ENCODE measurements at regions not wholly inside any gene's neighbourhood (a gene's known extent, or its start where the extent isn't known, plus 50 kb on each side); places are given as distances from the start of the nearest gene placed in this dataset.
"Not testable (repeated sequence)": the region's sequence is repeated elsewhere in the genome, so short reads cannot be mapped to it uniquely, and the experiment has no call there.

DNA sequence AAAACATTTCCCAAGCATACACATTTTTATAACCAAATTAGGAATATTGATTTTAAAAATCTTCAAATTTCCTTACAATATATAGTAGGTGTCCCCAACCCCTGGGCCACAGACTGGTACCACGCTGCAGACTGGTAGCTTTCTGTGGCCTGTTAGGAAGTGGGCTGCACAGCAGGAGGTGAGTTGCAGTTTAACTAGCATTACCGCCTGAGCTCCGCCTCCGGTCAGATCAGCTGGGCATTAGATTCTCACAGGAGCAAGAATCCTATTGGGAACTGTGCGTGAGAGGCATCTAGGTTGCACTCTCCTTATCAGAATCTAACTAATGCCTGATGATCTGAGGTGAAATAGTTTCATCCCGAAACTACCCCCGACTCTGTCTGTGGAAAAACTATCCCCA is 62.1 kb downstream of the ZWINT start:
- DNase-seq = peak; percentile 10

DNA sequence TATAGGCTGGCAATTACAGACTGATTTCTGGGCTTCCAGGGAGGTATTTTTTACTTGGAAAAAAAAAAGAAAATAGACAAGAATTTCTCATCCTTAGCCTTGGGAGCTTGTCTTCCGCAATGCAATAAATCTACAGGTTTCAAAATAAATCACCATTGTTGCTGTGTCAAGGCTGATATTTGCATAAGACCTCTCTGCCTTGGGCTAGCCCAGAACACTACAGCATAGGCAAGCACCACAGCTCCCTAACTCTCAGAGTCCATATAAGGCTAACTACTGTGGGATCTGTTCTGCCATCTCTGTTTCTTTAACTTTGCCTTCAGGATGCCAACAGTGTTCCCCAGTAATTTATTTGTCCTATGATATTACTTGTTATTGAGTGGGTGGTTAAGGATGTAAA is 64.4 kb downstream of the ZWINT start:
- no peak for DNase-seq

DNA sequence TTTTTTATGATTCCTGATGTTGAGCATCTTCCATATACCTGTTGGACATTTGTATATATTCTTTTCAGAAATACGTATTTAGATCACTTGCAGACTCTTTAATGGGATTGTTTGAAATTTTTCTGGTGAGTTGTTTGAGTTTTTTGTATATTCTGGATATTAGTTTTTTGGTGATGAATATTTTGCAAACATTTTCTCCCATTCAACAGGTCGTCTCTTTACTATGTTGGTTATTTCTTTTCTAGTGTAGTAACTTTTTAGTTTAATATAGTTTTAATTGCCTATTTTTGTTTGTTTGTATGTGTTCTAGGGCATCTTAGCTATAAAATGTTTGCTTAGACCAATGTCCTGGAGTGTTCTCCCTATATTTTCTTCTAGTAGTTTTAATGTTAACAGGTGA is 72.7 kb downstream of the ZWINT start:
- DNase-seq = no peak

DNA sequence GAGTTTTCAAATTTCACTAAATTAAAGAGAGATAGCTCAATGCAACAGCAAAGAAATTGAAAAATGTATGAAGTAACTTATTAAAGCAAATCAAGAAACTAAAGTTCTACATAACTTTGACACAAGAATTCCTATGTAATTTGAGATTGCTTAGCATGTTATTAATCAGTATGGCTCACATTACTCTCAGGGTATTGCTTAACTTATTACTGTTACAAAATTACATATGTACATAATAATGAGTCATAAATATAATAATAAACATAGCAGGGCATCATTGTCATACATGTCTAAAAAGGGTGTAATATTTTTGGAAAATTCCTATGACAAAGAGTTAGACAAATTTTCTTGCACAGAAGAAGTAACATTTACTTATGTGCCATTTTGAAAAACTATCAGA is 75.0 kb downstream of the ZWINT start:
- no peak for DNase-seq

DNA sequence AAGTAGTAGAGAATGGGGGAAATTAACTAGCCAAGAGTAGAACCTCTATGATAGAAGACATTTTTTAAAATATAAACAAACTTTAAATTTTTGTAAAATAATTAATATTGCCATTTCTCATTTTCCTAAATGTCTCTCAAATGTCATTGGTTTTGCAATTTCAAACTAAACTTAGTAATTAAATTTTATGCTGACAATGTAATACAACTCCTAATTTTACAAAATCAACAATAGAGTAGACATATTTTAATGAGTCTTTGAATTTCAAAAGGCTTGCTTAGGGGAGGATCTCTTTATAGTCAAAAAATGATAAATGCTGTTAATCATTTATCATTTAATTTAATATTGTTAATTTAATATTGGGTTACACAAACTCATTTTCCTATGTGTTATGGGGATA is 81.8 kb downstream of the ZWINT start:
- no peak for DNase-seq

DNA sequence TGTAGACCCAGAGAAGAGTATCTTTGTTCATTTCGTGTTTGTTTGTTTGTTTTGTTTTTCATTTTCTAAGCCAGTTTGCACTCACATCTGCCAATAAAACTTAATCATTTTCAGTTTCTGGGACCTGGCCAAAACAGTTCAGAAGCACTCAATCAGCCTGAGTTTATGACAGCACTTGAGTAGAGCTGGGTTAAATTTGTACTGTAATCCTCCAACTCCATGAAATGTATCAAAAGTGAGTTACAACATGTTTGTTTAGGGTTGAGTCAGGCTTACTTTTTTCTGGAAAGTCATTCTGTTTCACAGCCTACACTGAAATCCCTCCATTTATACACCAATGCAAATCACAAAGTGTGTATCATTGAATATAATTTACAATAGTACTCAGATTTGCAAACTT is 91.9 kb downstream of the ZWINT start:
- DNase-seq = no peak

DNA sequence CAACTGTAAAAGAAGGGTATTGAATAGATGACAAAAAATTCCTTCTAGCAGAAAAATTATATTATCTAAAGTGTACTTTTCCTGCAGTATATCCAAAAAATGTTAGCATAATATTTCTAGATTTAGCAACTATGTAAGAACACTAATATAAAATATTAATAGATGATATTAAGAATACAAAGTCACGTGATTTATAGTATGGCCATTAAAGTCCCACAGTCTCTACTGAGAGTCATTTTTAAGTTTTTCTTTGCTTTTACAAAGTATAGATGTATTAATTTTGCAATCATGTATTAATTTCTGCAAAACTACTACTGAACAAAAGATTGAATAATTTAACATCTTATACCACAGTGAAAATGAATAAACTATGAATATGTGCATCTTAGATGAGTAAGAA is 94.9 kb downstream of the ZWINT start:
- DNase-seq = no peak

DNA sequence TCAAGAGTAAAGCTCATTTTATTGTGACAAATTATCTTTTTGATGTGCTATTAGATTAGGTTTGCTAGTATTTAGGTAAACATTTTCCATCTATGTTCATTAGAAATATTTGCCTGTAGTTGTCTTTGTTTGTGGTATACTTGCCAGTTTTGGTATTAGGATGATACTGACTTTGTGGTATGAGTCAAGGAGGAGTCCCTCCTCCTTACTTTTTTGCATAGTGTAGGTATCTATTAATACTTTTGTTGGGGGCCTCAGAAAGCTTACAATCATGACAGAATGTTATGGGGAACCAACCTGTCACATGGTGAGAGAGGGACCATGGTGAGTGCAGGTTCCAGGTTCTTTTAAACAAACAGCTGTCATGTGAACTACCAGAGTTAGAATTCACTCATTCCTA is 102.1 kb downstream of the ZWINT start:
- no peak for DNase-seq

DNA sequence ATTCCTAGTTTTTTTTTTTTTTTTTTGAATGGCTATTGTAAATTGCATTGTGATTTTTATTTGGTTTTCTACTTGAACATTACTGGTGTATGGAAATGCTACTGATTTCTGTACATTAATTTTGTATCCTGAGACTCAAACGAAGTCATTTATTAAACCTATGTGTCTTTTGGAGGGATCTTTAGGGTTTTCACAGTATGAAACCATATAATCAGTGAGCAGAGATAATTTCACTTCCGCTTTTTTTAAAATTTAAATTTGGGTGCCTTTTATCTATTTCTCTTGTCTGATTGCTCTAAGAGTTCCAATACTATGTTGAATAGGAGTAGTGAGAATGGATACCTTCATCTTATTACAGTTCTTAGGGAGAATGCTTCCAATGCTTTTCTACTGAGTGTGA is 102.7 kb downstream of the ZWINT start:
- DNase-seq = no peak

DNA sequence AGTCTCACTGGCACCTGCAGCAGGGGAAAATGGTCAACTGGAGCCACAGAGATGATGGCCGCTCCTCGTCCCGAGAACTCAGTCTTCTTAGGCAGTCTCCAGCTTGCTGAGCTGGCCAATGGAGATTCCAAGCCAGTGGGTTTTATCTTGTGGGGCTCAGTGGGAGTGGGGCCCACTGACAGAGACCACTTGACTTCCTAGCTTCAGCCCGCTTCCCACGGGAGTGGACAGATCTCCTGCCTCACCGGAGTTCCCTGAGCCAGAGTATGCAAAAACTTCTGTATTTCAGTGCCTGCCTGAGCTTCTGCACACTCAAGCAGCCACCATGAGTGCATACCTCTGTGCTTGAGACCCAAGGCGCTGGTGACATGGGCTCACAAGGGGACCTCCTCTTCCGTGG is 105.8 kb downstream of the ZWINT start:
- DNase-seq = no peak

DNA sequence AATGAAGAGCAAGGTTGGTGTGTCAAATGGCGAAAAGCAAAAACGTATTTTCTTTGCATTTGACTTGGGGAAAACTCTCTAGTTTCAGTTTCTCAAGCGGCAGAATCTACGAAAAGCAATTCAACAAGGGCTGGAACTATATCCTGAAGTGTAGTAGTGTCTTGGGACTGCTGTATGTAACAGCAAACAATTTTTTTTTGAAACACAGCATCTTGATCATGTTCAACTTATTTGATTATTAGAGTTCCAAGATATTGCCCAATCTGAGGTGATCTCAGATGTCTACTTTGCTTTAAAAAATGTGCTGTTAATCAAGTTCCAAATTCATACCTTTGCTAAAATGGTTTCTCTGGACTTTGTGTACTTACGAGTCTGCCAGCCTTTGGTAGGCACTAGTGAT is 120.6 kb downstream of the ZWINT start:
- DNase-seq = no peak

DNA sequence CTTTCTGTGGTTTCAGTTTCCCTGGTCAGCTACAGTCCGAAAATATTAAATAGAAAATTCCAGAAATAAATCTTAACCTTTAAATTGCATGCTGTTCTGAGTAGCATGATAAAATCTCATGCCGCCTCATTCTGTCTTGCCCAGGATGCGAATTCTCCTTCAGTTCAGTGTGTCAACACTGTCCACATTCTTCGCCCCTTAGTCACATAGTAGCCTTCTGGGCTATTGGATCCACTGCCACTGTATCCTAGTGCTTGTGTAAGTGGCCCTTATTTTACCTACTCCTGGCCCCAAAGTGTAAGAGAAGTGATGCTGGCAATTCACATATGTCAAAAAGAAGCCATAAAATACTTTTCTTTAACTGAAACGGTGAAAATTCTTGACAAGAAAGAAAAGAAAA is 129.6 kb downstream of the ZWINT start:
- no peak for DNase-seq

DNA sequence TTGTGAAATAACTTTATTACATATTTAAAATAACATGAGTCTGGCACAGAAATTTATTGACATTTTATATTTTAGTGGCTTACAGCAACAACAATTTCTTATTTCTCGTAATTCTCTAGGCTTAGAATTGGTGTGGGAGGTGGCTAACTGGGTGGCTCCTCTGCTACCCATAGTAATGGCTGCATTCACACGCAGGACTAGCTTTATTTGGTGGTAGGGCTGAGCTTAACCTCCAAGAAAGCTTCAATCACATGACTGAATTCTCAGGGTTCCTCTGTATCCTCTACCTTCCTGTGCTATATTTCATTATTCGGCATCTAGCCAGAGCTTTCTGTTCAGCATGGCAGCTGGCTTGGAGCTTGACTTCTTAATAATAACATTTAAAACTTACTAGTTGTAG is 138.8 kb downstream of the ZWINT start:
- DNase-seq = no peak

DNA sequence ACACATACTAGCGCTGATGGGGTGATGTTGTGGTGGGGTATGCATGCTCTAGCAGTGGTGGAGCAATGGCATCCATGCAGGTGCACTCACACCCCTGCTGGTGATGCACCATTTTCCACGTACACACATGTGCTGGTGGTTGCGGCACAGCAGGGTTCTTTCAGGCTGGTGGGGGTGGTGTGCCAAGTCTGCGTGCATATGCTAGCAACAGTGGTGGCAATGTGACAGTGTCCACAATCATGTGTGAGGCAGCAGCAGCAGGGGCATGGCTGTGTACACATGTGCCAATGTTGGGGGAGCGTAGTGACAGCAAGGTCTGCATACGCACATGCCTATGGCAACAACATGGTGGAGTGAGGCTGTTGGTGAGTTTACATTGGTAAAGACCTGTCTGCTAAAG is 148.1 kb downstream of the ZWINT start:
- no peak for DNase-seq

DNA sequence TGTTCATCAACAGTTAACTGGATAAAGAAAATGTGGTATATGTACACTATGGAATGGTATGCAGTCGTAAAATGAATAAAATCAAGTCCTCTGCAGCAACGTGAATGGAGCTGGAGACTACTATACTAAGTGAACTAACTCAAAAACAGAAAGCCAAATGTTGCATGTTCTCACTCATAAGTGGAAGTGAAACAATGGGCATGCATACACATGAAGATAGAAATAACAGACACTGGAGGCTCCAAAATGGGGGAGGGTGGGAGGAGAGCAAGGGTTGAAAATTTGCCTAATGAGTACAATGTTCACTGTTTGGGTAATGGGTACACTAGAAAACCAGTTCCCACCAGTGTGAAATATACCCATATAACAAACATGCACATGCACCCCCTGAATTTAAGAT is 179.5 kb downstream of the ZWINT start:
- DNase-seq = no peak

DNA sequence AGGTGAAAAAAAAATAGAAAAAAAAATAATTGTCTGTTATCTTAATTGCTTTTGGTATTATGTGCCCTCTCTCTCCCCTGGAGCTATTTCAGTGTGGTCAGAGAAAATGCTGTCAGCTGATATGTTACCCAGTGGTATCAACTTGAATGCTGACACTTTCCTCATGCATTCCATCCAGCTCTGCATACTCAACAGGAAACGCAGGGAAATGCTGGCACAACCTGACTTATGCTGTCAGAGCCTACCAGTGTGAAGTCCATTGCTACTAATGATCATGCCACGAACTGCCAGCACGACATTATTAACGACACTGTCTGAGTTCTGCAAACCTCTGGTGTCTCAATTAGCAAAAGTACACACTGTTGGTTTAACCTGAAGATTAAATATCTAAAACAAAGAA is 182.8 kb downstream of the ZWINT start:
- DNase-seq = no peak

DNA sequence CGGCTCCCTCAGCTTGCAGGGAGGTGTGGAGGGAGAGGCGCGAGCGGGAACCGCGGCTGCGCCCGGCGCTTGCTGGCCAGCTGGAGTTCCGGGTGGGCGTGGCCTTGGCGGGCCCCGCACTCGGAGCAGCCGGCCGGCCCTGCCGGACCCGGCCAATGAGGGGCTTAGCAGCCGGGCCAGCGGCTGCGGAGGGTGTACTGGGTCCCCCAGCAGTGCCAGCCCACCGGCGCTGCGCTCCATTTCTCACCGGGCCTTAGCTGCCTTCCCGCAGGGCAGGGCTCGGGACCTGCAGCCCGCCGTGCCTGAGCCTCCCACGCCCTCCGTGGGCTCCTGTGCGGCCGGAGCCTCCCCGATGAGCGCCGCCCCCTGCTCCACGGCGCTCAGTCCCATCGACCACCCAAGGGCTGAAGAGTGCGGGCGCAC is 206.0 kb downstream of the ZWINT start:
- not testable (repeated sequence) for DNase-seq

DNA sequence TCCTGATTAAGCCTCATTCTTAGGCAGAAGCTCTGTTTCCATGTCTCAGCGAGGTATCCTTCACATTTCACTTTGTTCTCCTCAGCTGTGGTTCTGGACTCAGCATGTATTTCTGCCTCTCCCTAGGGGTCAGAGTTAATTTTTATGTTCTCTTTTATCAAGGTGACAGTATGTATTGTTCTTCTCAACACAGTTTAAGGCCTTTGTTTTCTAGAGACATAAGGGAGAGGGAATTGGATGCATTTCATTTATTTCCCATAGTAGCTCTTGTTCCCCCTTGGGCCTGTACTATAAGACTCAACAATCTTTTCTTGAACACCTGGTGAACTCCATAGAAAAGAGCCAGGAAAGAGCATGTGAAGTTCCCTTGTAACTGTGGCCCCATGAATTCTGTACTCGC is 214.3 kb downstream of the ZWINT start:
- no peak for DNase-seq

DNA sequence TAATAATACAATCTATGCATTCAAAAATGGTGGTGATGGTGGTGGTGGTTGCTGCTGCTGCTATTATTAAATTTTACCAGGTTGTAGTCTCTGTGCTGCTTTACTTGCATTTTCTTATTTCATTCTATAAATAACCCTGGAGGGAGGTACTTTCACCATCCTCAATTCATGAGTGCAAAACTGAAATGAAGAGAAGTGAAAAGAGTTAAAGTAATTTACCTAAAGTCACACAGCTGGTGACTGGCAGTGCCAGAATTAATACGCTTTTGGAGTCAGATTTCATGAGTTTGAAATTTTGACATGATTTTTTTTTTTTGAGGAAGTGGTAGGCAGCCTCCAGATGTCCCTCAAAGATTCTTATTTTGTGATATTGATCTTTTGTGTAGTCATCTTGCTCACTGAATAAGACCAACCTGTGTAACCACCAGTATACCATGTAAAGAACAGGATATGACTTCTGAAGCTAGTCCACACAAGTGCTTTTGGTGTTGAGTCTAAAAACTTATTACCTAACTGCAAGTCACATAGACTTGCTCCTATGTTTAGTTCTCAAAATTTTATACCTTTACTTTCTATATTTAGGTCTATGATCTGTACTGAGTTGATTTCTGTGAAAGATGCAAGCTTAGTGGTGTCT is 218.8 kb downstream of the ZWINT start:
- DNase-seq = no peak

DNA sequence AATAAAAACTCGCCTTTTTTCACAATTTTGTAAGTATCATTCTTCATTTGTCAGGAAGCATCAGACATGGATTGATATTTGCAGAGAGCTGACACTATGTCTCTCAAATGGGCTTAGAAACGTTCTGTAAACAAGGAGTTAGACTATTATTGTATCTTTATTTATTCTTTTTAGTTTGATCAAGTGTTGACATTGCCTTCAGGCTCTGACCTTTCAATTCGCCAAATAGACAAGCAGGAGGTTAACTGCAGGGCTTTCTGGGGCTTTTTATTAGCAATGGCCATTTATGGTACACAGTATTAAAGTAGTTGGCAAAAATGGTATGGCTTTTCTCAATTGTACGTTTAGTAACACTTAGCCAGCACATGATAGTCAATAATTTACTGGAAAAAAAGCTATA is 221.7 kb downstream of the ZWINT start:
- no peak for DNase-seq

DNA sequence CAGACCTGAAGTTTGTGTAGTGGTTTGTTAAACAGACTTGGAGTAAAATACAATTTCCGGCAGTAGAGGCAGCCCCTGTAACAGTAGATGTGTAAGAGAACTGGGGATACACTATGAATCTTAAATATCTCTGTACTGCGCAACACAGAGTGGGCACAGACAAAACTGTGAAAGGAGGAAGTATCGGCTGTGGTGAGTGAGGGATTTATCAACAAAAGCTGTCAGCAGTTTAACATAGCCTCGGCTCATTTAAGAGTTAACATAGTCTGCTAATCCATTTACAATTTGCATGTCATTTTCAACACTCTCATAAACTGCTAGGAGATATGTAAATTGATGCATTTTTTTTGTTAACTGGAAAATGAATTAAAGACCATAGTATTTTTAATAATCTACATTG is 225.2 kb downstream of the ZWINT start:
- DNase-seq = no peak

DNA sequence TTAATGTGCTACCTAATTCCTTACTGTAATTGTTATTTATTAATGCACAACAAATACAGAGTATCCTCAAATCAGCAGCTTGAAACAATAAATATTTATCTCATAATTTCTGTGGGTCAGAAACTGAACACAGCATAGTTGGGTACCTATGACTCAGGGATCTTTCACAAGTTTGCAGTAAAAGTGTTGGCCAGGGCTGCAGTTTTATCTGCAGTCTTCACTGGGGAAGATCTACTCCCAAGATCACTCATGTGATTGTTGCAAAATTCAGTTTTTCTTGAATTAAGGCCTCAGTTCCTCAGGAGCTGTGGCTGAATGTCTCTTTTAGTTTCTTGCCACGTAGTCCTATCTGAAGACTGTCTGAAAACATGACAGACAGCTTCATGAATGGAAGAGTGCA is 237.8 kb downstream of the ZWINT start:
- no peak for DNase-seq

DNA sequence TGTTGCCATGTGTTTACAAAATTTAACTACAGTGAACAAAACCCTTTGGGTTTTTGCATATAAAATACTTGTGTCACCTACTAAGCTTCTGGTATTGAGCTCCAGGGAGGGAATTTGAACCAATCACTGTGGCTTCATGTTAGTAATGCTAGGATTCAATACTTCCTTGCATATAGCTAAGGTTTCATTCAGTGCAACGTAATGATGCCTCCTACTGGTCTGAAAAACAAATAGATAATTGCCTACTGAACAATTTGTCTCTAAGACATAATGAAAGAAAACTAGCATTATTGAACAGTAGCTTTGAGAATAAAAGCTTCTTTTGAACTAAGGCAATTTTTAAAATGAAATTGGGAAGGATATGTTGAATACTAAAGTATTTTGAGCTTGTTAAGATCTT is 244.4 kb downstream of the ZWINT start:
- peak; percentile 27 for DNase-seq

DNA sequence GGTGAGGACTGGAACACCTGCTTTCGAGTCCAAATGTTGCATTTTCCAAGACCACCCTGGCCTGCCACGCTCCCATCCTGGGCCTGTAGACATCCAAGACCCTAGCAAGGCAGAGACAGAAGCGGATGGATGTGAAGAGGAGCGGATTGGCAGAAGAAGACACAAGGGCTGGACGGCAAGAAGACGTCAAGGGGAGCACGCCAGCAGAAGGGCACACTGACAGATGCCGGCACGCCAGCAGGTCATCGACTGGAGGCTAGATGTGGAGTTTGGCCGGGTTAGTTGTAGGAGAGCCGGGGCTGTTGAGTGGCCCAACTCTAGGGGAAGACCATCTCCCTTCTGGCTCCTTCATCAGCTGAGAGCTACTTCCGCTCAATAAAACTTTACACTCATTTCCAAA is 251.6 kb downstream of the ZWINT start:
- no peak for DNase-seq

DNA sequence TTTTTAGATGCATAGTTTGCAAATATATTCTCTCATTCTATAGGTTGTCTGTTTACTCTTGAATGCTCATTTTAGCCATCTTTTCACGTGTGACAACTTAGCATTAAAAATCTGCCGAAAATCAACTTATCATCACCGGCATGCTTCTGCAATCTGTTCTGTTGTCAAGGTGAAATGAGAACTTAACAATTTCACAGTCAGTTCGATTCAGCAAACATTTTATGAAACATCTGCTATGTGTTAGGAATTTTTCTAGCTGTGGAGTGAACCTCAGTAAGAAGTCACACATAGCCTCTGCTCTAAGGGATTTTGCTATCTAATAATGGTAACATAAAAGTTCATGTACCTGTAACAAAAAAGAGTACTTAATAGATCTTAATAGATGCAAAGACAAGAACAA is 256.1 kb downstream of the ZWINT start:
- DNase-seq = no peak

DNA sequence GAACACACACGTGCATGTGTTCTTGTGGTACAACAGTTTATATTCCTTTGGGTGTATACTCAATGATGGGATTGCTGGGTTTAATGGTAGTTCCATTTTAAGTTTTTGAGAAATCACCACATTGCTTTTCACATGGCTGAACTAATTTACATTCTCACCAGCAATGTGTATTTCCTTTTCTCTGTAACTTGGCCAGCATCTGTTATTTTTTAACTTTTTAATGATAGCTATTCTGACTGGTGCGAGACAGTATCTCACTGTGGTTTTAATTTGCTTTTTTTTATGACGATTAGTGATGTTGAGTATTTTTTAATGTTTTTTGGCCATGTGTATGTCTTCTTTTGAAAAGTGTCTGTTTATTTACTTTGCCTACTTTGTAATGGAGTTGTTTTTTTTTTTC is 256.6 kb downstream of the ZWINT start:
- no peak for DNase-seq

Measured in NCI-H82 (cell line).